ENCODE measurements at regions not wholly inside any gene's neighbourhood (a gene's known extent, or its start where the extent isn't known, plus 50 kb on each side); places are given as distances from the start of the nearest gene placed in this dataset.
"Not testable (repeated sequence)": the region's sequence is repeated elsewhere in the genome, so short reads cannot be mapped to it uniquely, and the experiment has no call there.

DNA sequence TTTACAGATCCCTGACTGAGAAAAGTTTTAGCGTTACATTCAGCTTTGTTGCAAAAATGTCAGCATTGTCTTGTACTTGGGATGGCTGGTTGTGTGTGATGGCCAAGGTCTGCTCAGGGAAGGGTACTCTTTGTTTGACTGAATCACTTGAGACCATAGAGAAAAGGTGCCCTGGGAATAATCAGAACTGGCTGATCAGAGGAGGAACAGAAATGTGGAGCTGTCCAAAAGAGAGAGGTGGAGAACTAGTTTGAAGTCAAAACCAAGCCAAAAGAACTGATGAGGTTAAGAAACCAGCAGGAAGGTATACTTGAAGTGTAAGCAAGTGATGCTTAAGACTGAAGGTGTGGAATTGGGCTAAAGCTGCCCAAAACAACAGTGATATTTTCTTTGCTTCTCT, 107.6 kb upstream of the LYPLAL1 start:
- TF ChIP-seq, protein P1, sequence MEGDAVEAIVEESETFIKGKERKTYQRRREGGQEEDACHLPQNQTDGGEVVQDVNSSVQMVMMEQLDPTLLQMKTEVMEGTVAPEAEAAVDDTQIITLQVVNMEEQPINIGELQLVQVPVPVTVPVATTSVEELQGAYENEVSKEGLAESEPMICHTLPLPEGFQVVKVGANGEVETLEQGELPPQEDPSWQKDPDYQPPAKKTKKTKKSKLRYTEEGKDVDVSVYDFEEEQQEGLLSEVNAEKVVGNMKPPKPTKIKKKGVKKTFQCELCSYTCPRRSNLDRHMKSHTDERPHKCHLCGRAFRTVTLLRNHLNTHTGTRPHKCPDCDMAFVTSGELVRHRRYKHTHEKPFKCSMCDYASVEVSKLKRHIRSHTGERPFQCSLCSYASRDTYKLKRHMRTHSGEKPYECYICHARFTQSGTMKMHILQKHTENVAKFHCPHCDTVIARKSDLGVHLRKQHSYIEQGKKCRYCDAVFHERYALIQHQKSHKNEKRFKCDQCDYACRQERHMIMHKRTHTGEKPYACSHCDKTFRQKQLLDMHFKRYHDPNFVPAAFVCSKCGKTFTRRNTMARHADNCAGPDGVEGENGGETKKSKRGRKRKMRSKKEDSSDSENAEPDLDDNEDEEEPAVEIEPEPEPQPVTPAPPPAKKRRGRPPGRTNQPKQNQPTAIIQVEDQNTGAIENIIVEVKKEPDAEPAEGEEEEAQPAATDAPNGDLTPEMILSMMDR (IDR thresholded peaks at IDR 0.05; ENCODE audit: extremely low read depth, insufficient read depth, missing control alignments) = no peak
- in situ Hi-C loops (cut with MboI; ENCODE audit: low pct_unique_long_range_greater_than_20kb, low sequenced_read_pairs, unreplicated experiment) = no loop called here
- DNase-seq (ENCODE audit: low spot score) = no peak

DNA sequence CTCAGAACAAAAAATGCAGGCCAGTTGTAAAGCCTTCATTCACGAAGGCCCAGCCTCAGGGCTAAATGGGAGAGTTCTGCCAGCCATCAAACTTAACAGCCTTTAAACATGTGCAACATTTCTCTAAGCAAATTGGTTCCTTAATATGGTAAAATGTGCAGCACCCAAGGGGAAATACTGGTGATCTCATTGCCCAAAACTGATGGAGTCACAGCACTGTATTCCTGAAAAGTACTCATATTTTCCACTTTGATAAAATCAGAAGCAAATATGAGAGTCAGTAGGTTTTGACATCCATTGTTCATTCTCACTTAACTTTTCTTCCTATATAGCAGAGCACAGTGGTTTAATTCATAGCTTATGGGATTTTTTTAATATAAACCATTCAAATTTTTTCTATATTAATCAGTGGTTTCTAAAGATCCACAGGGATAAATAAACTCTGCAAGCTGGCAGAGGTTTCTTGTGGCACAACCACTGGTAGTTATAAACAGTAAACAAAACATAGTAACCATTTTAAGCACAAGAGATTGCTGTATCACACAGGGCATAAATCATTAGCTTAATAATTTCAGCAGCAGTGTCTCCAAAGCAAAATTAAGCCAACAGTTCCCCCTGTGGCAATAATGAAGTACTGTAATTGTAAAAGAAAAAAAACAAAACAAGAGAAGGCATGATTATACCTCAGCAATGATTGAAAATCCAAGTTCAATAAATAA, 106.9 kb upstream of the LYPLAL1 start:
- in situ Hi-C loops (cut with MboI; ENCODE audit: low pct_unique_long_range_greater_than_20kb, low sequenced_read_pairs, unreplicated experiment) = no loop called here
- no peak for DNase-seq (ENCODE audit: low spot score)
- TF ChIP-seq, protein P1 (IDR thresholded peaks at IDR 0.05; ENCODE audit: extremely low read depth, insufficient read depth, missing control alignments) = peak; percentile 36

DNA sequence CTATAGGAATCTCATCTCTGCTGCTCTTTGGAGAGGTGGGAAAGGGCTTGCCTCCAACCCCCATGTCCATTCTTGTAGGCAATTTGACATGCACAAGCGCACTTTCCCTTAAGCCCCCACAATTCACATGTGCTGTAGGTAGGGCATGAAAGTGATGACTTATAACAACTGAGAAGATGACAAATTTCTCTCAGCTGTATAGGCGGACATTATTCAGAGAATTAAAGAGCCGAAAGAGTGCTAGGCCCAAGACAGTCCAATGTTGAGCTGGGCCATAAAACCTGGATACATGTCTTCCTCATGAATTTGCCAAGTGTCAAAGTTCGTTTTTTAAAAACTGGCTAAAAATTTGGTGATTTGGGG, 106.3 kb upstream of the LYPLAL1 start:
- DNase-seq (ENCODE audit: low spot score) = no peak
- in situ Hi-C loops (cut with MboI; ENCODE audit: low pct_unique_long_range_greater_than_20kb, low sequenced_read_pairs, unreplicated experiment) = no loop called here
- TF ChIP-seq, protein P1 (IDR thresholded peaks at IDR 0.05; ENCODE audit: extremely low read depth, insufficient read depth, missing control alignments) = no peak

DNA sequence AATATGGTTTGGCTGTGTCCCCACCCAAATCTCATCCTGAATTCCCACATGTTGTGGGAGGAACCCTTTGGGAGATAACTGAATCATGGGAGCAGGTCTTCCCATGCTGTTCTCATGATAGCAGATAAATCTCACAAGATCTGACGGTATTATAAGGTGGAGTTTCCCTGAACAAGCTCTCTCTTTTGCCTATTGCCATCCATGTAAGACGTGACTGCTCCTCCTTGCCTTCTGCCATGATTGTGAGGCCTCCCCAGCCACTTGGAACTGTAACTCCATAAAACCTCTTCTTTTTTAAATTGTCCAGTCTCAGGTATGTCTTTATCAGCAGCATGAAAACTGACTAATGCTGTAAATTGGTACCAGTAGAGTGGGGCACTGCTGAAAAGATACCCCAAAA, 103.3 kb upstream of the LYPLAL1 start:
- DNase-seq (ENCODE audit: low spot score); in situ Hi-C loops (cut with MboI; ENCODE audit: low pct_unique_long_range_greater_than_20kb, low sequenced_read_pairs, unreplicated experiment): not testable (repeated sequence)

DNA sequence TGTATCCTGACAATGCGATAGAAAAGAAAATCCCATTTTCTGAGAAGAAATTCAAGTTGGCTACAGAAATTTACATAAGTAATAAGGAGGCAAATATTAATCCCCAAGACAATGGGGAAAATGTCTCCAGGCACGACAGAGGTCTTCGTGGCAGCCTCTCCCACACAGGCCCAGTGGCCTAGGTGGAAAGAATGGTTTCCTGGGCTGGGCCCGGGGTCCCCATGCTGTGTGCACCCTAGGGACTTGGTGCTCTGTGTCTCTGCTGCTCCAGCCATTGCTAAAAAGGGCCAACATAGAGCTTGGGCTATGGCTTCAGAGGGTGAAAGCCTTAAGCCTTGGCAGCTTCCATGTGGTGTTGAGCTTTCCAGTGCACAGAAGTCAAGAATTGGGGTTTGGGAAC, 102.5 kb upstream of the LYPLAL1 start:
- in situ Hi-C loops (cut with MboI; ENCODE audit: low pct_unique_long_range_greater_than_20kb, low sequenced_read_pairs, unreplicated experiment) = no loop called here
- no peak for DNase-seq (ENCODE audit: low spot score)
- TF ChIP-seq, protein P1 (IDR thresholded peaks at IDR 0.05; ENCODE audit: extremely low read depth, insufficient read depth, missing control alignments) = no peak

DNA sequence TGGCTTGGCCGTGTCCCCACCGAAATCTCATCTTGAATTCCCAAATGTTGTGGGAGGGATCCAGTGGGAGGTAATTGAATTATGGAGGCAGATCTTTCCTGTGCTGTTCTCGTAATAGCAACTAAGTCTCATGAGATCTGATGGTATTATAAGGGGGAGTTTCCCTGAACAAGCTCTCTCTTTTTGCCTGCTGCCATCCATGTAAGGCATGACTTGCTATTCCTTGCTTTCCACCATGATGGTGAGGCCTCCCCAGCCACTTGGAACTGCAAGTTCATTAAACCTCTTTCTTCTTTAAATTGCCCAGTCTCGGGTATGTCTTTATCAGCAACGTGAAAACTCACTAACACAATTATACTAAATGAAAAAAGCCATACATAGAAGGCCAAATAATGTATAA, 101.3 kb upstream of the LYPLAL1 start:
- TF ChIP-seq, protein P1 (IDR thresholded peaks at IDR 0.05; ENCODE audit: extremely low read depth, insufficient read depth, missing control alignments) = no peak
- in situ Hi-C loops (cut with MboI; ENCODE audit: low pct_unique_long_range_greater_than_20kb, low sequenced_read_pairs, unreplicated experiment) = no loop called here
- no peak for DNase-seq (ENCODE audit: low spot score)

DNA sequence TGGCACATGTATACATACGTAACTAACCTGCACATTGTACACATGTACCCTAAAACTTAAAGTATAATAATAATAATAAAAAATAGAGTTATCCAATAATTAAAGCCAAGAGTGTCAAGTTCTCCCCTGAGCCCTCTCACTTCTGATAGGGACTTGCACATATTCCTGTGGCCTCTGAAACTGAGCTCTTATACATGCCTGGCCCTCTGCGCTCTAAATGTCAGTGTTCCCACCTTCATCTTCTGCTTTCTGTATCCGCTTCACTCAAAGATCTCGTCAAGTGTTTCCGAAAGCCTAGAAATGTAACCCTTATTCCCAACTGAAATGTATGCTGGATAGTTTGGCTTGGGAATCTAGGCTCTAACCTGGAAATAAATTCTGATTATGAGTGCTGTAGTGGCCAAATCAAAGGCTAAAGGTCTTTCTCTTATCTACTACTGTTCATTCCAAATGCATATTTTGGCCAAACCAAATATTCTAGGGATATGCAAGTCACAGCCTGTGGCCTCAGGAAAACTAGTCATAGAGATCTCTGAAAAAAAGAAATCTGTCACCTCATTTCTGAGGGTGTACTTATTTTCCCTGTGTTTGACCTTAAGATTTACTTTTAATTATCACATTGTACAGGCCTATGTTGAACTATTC, 99.5 kb upstream of the LYPLAL1 start:
- DNase-seq (ENCODE audit: low spot score) = no peak
- TF ChIP-seq, protein P1 (IDR thresholded peaks at IDR 0.05; ENCODE audit: extremely low read depth, insufficient read depth, missing control alignments) = no peak
- in situ Hi-C loops (cut with MboI; ENCODE audit: low pct_unique_long_range_greater_than_20kb, low sequenced_read_pairs, unreplicated experiment) = no loop called here
